ENCODE measurements at regions not wholly inside any gene's neighbourhood (a gene's known extent, or its start where the extent isn't known, plus 50 kb on each side); places are given as distances from the start of the nearest gene placed in this dataset.

DNA sequence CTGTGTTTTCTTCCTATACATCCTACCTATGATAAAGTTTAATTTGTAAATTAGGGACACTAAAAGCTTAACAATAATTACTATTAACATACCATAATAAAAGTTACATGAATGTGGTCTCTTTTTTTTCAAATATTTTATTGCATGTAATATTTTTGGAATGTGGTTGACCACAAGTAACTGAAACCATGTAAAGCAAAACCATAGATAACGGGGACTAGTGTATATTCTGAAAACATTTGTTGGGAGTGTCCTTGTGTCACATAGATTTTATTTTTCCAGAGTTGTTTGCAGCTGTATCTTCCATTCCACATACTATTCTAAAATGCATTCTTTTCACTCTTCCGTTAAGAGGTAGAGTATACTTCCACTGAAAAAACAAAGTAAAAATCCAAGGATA is 200.4 kb downstream of the KIF18A start:
- DNase-seq (ENCODE audit: extremely low read depth, low read depth), result no peak

DNA sequence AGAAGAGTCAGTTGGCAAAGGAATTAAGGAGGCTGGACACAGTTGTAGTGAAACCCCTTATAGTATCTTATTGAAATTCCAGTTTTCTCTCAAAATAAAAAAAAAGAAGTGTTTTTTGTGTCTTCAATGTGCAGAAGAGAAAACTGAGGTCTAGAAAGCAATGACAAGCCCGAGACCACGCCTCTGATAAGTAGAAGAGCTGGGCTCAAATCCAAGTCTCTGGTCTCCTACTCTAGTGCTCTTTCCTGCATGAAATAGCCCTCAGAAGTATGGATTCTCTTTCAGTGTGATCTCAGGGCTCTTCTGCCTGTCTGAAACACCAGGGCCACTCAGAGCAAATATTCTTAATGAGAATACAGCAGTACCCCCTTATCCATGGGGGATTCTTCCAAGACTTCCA is 200.9 kb downstream of the KIF18A start:
- DNase-seq (ENCODE audit: extremely low read depth, low read depth), result no peak

DNA sequence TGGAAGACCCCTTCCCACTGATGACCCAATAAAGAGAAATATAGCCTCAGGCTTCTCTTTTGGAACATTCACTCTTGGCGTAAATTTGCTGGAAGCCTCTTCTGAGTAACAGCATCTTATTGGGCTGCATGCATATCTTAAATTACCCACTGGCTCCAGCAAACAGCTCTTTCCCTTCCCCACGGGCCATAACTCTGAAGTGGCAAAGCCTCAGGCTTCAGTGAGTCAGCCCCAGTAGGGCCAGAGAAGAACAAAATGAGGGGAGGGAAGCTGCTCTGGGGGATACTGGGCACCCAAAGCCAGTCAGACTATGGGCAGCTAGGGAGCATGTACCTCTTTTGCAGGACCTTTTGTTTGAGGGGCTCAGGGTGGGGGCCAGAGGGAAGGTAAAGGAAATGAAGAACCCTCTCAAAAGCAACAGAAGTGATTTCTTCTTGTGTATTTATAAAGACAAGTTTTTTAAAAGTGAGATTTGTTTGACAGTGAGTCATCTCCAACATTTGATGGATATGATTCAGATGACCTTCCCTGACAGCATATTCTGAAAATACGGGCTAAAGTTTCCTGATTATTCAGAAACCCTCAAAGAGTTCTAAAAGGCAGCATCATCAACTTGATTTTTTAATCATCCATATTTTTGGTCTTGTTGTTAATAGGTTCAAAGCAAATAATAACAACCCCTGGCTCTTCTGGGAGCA is 203.4 kb downstream of the KIF18A start:
- DNase-seq (ENCODE audit: extremely low read depth, low read depth), result no peak

DNA sequence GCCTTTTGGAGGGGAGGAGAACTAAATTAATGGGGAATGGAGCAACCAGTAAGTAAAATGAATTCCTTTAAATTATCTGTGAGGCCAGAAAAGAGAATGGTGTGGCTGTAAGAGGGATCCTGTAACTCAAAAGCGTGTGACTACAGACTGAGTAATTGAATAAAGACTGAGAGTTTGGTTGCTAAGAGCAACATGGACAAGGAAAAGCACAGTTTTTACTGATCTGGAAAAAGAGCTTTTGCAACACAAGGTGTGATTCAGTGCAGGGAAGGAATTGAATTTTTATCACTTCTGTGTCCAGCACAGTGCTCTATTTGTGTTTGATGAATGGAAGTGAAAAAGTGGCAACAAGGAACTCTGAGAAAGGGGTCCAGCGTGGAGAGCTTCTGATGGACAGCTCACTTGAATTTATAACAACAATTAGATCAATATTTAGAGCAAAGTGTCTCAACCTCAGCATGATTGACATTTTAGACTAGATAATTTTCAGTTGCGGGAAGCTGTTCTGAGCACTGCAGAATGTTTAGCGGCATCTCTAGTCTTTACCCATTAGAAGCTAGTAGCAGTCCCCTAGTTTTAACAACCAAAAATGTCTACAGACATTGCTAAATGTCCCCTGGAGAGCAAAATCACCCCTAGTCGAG is 202.8 kb upstream of the BDNF start:
- no peak for DNase-seq (ENCODE audit: extremely low read depth, low read depth)

DNA sequence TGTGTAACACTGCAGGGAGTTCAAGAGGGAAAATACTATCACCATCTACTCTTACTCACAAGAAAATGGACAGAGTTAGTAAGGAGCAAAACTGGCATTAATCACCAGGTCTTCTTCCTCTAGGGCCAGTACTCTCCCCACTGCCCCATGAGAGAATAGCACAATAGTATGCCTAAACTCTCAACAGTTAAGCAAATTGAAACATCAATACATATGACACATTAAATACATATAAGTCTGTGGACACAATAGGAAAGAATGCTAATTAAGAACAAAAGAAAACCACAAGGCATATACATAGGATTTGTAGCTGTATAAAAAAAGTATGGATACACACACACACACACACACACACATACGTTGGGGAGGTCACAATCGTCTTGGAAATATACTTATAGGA is 197.9 kb upstream of the BDNF start:
- no peak for DNase-seq (ENCODE audit: extremely low read depth, low read depth)

DNA sequence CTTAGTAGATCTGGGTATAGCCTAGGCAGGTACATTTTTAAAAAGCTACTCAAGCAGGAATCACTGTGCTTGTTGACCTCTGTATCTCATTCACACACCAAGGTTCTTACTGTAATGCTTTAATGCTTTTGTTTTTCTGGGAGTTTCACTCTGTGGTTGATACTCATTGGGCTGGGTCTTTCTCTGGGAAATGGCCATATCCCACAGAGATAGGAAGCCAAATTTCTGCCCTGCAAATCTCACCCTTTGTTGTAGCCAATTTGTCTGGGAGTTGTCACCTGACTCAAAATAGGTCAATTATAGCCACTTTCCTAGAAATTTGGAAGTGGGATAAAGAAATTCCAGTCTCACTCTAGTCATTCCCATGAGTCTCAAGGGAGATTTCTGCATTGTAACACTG is 195.8 kb upstream of the BDNF start:
- no peak for DNase-seq (ENCODE audit: extremely low read depth, low read depth)

DNA sequence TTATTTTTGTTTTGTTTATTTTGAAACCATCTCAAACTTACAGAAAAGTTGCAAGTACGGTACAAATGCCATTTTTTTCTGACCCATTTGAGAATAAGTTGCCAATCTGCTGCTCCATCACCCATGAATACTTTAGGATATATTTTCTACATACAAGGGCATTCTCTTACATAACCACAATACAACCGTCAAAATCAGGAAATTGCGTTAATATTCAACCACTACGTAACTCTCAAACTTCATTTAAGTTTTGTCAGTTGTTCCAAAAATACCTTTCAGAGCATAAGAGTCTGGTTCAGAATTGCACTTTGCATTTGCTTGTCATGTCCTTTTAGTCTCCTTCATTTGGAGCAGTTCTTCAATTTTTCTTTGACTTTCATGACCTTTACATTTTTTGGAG is 194.3 kb upstream of the BDNF start:
- DNase-seq (ENCODE audit: extremely low read depth, low read depth), result no peak

DNA sequence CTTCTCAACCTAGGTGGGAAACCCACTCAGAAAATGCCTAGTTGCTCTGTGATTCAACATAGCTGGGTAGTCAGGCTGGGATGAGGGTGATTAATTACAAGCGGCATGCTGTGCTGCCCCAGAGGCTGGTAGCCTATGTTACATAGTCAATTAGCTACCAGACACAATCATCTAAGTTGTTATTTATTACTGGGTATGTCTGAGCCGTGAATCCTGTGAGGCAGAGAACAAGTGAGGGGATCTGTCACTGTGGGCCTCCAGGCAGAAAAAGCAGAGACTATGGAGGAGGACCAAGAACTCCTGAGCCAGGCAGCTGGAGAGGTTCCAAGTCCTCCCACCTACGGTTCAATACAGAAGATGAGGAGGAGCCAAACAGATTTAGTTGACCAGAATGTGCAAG is 186.6 kb upstream of the BDNF start:
- no peak for DNase-seq (ENCODE audit: extremely low read depth, low read depth)

DNA sequence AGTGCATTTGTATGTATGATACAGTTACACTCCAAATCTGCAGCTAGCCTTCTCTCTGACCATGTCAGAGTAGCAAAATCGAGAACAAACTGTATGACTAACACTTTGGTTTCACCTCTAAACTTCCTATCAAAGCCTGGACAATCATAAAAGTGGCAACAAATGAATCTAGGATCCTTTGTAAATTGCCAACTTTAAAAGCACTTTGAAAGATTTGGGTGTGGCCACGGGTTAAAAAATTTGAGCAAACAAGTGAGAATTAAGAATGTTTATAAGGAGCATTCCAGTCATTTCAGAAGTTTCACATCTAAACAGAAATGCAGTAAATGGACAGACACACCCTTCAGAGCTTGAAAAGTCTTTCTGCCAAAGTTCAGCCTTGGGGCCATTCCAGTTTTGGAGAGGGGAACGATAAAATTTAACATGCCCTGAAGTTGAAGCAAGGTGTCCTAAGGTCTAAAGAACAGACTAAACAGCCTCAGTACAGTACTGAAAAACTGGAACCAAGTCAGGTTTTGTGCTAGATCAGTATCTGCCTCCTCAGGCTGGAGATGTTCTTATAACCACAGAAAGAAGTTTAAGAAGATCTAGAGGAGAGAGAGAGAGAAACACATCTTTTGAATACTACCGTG is 181.9 kb upstream of the BDNF start:
- DNase-seq (ENCODE audit: extremely low read depth, low read depth), result no peak

DNA sequence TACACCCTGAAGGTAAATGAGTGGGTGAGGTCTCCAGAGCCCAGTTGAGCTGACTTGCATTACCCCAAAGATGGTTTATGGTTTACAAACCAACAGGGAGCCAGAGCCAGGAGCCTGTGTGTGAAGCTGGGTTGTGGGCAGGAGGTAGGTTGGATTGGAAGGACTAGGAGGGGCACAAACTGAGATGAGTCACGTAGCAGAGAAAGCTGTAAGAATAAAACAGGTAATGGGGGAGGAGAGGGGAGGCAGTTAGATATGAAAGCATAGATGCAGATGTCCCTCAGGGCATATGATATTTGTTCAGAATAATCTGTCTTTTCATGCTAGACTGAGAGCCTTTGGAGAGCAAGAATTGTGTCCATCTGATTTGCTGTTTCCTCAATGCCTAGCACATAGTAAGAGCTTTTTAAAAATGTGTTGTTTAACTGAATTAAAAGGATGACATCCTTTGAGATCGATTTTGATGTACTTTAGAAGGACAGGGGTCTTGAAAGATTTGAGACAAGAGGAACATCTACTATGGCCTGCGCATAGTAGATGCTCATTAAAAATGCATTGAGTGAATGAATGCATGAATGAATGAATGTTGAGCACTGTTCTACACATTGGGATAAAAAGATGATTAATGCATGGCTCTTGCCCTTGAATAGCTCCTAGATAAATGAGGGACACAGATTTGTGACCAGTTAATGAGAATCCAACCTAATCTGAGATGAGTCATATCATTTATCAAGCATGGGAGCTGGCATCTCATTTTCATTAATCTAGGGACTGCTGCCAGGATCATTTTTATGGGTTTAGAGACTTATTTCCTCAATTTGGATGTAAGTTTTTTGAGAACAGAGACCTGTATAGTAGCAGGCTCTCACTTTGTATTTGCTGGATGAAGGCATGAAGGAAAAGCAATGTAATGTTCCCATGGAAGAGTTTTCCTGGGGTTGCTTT is 175.8 kb upstream of the BDNF start:
- DNase-seq (ENCODE audit: extremely low read depth, low read depth), result no peak

DNA sequence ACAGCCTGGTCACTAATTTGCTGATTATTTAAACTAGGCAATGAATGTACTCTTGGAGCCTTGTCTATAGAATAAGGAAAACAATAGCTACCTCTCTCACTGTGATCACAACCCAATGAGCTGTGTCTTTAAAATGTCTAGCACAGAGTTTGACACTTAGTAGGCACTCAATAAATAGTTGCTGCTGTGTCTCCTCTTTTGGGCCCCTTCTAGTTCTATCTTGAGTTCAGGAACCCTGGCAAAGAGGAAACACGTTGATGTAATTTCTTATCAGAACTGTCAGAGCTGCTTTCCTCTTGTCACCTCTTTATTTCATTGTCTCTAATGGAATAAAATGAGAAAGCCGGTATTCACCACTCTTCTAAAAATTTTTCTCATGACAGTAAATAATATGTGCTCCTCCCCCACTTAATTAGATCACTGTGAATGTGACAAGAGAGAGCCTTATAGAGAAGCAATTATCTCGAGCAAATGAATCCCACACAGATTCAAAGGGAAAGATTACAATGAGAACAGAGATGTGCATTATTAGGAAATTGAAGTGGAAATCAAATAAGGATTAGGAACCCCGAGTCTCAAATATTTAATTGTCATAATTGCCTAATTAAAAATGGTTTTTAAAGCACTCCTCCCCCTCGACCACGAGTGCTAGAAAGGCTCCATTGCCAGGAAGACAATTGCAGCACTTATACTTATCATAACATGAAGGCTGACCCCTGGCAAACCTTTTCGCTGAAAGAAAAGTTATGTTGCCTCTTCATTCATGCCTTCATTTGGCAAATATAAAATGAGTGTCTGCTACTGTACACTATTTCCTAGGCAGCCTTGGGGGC is 175.0 kb upstream of the BDNF start:
- DNase-seq (ENCODE audit: extremely low read depth, low read depth), result no peak

DNA sequence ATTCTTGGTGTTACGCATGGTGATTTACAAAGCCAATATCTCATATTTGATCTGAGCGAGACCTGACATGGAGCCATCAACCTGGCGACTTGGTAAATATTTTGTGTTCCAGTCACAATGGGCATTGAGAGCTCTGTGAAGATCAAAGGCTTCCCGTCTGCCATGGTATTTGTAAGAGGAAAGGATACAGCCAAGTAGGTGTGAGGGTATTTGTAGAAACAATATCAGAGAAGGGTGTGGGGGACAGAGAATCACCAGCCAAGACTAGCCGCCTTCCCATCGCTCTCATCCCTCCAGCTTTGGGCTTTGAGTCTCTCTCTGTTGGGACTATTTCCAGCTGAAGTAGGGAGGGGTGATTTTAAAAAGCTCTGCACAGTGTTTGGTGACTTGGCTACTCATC is 173.4 kb upstream of the BDNF start:
- no peak for DNase-seq (ENCODE audit: extremely low read depth, low read depth)

DNA sequence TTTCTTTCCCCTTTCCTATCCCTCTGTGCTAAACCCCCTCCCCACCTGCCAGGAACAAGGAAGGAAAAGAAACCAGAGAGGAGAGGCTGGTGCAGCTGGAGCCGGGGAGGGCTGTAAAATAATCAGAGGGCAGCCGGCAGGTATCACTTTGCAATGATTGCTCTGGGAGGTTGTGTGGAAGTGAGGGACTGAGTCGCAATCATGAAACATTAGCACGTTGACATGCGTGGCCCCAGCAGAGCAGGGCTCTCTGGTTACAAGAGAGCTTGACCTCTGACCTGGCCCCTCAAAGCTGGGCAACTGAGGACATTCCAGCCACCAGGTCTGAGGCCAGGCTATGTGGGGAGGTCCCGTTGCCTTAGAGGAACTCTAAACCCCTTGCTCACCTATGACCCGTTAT is 170.8 kb upstream of the BDNF start:
- DNase-seq (ENCODE audit: extremely low read depth, low read depth), result no peak

DNA sequence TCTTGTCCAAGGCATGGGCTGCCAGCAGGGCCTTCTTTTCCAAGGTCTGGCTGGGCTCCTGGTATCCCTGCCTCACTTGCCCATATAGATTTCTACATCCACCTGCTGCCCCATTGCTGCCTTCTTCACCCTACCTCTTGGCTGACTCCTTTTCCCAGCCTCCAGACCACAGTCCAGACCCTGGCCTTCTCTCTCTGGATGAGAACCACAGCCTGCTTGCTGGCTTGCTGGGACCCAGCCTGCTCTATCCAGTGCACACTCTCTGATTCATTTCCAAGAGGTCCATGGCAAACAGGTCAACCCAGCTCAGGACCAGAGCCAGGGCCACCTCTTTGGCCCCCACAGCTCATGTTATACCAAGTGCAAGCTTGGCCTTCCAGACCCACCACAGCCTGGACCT is 169.4 kb upstream of the BDNF start:
- no peak for DNase-seq (ENCODE audit: extremely low read depth, low read depth)

DNA sequence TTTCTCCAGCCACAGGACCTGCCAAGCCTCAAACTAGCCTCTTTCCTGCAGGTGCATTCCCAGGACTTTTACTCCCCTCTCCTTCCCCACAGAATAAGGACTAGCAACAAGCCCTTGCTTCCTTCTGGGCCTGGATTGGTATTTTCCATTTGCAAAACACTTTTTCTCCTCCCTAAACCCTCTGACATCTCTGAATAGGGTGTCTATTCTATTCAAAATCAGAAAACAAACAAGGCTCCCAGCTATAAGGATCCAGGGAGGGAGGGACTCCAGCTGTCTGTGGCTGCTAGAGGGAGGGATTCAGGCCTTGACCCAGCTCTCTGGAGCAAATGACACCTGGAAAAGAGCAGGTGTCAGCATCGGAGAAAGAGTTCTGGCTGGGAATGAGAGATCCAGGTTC is 168.5 kb upstream of the BDNF start:
- no peak for DNase-seq (ENCODE audit: extremely low read depth, low read depth)

DNA sequence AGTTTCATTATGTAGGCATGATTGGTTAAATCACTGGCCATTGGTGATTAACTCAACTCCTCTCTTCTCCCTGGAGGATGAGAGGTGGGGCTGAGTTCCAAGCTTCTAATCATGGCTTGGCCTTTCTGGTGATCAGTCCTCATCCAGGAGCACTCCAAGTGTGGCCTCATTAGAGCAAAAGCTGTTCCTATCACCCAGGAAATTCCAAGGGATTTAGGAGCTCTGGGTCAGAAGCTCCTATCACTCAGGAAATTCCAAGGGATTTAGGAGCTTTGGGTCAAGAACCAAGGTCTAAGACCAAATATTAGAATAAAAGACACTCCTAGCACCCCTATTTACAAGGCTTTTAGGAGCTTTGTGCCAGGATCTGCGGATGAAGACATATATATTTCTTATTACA is 168.0 kb upstream of the BDNF start:
- DNase-seq (ENCODE audit: extremely low read depth, low read depth), result no peak

DNA sequence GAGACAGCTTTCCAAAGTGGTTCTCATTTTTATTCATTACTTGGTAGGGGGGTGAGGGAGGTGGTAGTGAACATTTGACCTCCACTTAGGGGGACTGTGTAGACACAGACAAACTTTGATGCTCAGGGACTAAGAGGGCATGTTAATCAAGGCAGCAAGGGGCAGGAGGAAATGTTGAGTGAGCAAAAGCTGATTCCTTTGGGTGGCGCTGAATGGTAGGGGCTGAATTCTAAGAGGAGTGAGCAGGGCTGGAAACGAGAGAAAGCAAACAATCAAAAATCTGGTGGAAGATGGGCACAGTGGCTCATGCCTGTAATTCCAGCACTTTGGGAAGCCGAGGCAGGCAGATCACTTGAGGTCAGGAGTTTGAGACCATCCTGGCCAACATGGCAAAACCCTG is 164.8 kb upstream of the BDNF start:
- no peak for DNase-seq (ENCODE audit: extremely low read depth, low read depth)

DNA sequence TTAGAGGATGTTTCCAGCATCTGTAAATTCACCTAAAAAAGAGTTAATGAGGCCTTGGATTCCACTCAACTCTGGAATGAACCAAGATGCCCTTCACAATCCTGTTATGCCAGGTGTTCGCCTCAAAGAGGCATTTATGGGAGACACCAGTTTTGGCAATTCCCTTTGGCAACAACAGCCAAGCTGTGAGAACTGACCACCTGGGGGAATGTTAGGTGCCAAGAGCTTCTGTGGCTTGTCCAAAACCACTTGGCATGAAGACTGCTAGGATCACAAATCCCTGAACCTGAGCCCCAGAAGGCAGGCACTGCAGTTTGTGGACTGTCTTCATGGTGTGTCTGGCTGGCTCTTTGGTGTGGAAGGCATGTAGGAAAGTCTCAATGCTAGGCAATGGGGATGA is 164.4 kb upstream of the BDNF start:
- DNase-seq (ENCODE audit: extremely low read depth, low read depth), result no peak

DNA sequence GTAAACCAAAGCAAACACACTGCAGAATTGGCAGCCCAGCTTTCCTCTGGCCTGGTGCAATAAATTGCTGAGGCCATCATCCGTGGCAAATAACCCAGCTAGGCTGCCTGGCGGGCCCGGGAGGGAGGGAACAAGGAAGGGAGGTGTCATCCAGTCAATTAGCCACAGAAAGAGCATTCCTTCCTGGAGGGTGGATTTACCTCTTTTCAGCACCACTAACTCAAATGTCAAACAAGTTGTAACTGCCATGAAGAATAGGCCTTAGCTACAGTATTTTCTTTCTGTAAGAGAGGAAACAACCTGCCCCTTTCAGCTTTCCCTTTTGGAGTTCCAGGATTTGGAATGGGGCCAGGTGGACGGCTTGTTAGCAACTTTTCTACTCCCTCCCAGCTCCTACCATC is 163.8 kb upstream of the BDNF start:
- no peak for DNase-seq (ENCODE audit: extremely low read depth, low read depth)

DNA sequence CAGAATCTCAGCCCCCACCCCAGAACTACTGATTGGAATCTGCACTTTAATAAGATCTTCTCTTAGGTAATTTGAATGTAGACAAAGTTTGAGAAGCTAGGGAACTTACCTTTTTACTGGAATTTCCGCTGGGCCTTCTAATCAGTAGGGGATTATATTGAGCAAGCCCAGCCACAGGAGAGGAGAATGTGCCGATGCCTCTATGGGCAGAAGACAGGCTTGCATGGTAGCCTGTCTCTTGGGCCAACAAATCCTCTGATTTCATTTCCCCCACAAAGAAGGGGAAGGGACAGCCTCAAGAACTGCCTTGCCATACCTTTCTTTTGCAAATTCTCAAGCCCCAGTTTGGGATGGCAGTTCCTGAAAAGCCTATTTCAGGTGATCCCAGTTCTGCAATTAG is 163.4 kb upstream of the BDNF start:
- DNase-seq (ENCODE audit: extremely low read depth, low read depth), result no peak

All from NCI-H460 (cell line).